ENCODE measurements at regions not wholly inside any gene's neighbourhood (a gene's known extent, or its start where the extent isn't known, plus 50 kb on each side); places are given as distances from the start of the nearest gene placed in this dataset.

GRCh38 chr6:73964241-73964854 is 268.3 kb downstream of the CD109 start:
- Mint-ChIP-seq H3K4me3 (ENCODE audit: unreplicated experiment) (no peak overlapping the region), H3K27me3 (ENCODE audit: low read depth) (no peaks in the 10 kb centered on the region), H3K36me3 (ENCODE audit: low read depth) (peaks cover 2% of the 10 kb centered on the region), H3K4me1 (ENCODE audit: low read depth) (peaks cover 26% of the 10 kb centered on the region), H3K9me3 (ENCODE audit: low read depth) (peaks cover 4% of the 10 kb centered on the region), H3K27ac (ENCODE audit: unreplicated experiment) (peak overlapping the region; percentile 10)
- TF ChIP-seq, protein P1, sequence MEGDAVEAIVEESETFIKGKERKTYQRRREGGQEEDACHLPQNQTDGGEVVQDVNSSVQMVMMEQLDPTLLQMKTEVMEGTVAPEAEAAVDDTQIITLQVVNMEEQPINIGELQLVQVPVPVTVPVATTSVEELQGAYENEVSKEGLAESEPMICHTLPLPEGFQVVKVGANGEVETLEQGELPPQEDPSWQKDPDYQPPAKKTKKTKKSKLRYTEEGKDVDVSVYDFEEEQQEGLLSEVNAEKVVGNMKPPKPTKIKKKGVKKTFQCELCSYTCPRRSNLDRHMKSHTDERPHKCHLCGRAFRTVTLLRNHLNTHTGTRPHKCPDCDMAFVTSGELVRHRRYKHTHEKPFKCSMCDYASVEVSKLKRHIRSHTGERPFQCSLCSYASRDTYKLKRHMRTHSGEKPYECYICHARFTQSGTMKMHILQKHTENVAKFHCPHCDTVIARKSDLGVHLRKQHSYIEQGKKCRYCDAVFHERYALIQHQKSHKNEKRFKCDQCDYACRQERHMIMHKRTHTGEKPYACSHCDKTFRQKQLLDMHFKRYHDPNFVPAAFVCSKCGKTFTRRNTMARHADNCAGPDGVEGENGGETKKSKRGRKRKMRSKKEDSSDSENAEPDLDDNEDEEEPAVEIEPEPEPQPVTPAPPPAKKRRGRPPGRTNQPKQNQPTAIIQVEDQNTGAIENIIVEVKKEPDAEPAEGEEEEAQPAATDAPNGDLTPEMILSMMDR (IDR thresholded peaks at IDR 0.05) = no peak
- no peak for DNase-seq (ENCODE audit: low spot score)

GRCh38 chr6:73962884-73963283 is 266.9 kb downstream of the CD109 start:
- peaks cover 22% of the 10 kb centered on the region for H3K4me1 Mint-ChIP-seq (ENCODE audit: low read depth)
- TF ChIP-seq, protein P1 (IDR thresholded peaks at IDR 0.05) = no peak
- DNase-seq (ENCODE audit: low spot score) = no peak
- H3K27ac Mint-ChIP-seq (ENCODE audit: unreplicated experiment) = no peak overlapping the region
- no peaks in the 10 kb centered on the region for H3K27me3 Mint-ChIP-seq (ENCODE audit: low read depth)
- H3K9me3 Mint-ChIP-seq (ENCODE audit: low read depth) = peaks cover 4% of the 10 kb centered on the region
- peaks cover 2% of the 10 kb centered on the region for H3K36me3 Mint-ChIP-seq (ENCODE audit: low read depth)
- no peak overlapping the region for H3K4me3 Mint-ChIP-seq (ENCODE audit: unreplicated experiment)

DNA sequence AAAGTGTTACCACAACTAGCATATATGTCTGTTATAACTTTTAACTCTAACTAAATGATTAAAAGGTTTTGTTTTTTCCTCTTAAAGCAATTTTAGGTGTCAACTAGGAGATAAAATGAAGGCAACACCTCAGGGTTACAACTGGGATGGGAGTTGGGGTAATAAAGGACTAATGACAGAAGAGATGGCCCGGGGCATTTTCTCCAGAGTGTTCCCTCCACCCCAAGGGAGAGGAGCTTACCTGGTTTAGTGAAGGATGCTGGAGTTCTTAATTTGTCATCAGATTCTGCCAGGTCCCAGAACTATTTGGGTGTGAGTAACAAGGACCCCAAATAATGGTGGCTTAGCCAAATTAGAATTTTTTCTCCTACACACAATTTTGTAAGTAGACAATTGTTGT is 260.3 kb downstream of the CD109 start:
- TF ChIP-seq, protein P1 (IDR thresholded peaks at IDR 0.05) = no peak
- peaks cover 3% of the 10 kb centered on the region for H3K9me3 Mint-ChIP-seq (ENCODE audit: low read depth)
- H3K4me3 Mint-ChIP-seq (ENCODE audit: unreplicated experiment) = no peak overlapping the region
- peaks cover 2% of the 10 kb centered on the region for H3K36me3 Mint-ChIP-seq (ENCODE audit: low read depth)
- no peak overlapping the region for H3K27ac Mint-ChIP-seq (ENCODE audit: unreplicated experiment)
- peaks cover 5% of the 10 kb centered on the region for H3K4me1 Mint-ChIP-seq (ENCODE audit: low read depth)
- no peaks in the 10 kb centered on the region for H3K27me3 Mint-ChIP-seq (ENCODE audit: low read depth)
- DNase-seq (ENCODE audit: low spot score) = no peak

DNA sequence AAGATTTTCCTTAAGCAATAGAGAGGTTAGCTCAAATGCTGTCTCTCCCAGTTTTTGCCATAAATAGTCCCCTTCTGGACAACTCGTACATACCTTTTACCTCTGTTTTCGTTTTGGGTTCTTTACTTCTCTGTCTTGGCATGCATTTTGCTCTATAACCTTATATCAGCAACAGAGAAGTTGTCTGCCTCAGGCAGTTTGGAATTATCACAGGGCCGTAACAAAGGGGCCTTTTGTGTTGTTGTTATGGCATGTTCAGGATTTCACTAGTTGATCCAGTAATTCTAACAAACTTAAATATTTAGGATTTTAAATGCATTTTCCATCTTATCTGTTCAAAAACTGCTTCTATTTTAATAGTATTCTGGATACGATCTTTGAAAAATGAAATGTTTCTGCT is 259.8 kb downstream of the CD109 start:
- no peaks in the 10 kb centered on the region for H3K27me3 Mint-ChIP-seq (ENCODE audit: low read depth)
- H3K36me3 Mint-ChIP-seq (ENCODE audit: low read depth) = no peaks in the 10 kb centered on the region
- TF ChIP-seq, protein P1 (IDR thresholded peaks at IDR 0.05) = no peak
- no peak for DNase-seq (ENCODE audit: low spot score)
- no peak overlapping the region for H3K27ac Mint-ChIP-seq (ENCODE audit: unreplicated experiment)
- H3K4me3 Mint-ChIP-seq (ENCODE audit: unreplicated experiment) = no peak overlapping the region
- H3K9me3 Mint-ChIP-seq (ENCODE audit: low read depth) = no peaks in the 10 kb centered on the region
- peaks cover 10% of the 10 kb centered on the region for H3K4me1 Mint-ChIP-seq (ENCODE audit: low read depth)

DNA sequence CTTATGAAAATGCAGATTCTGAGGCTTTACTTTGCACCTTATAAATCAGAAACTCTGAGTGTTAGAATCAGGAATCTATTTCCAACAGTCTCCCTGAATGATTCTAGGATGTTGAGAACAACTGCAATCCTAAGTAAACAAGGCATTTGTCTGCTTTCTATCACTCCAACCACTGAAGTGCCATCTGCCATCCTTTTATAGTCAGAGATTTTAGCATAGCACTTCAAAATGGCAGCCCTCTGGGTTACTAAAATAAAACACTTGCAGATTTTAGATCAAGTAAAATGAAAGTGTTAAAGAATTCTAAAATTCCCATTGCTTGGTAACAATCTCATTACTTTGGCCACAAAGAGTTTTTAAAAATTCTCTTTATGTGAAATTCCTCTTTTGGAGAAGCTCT is 258.9 kb downstream of the CD109 start:
- TF ChIP-seq, protein P1 (IDR thresholded peaks at IDR 0.05) = no peak
- H3K27me3 Mint-ChIP-seq (ENCODE audit: low read depth) = no peaks in the 10 kb centered on the region
- H3K4me3 Mint-ChIP-seq (ENCODE audit: unreplicated experiment) = no peak overlapping the region

More for the DNA sequence above, 258.9 kb downstream of the CD109 start:
- Mint-ChIP-seq H3K4me1 (ENCODE audit: low read depth) (peaks cover 11% of the 10 kb centered on the region), H3K27ac (ENCODE audit: unreplicated experiment) (no peak overlapping the region), H3K36me3 (ENCODE audit: low read depth) (no peaks in the 10 kb centered on the region), H3K9me3 (ENCODE audit: low read depth) (no peaks in the 10 kb centered on the region)
- DNase-seq (ENCODE audit: low spot score) = no peak

All from chondrocyte (in vitro differentiated cells).